ENCODE measurements at regions not wholly inside any gene's neighbourhood (a gene's known extent, or its start where the extent isn't known, plus 50 kb on each side); places are given as distances from the start of the nearest gene placed in this dataset.

- no peak for DNase-seq
These were observed 537.4 kb upstream of the MMS22L start for GRCh38 chr6:97820400-97820799.

GRCh38 chr6:97822632-97823031, 539.6 kb upstream of the MMS22L start:
- no peak for DNase-seq

DNA sequence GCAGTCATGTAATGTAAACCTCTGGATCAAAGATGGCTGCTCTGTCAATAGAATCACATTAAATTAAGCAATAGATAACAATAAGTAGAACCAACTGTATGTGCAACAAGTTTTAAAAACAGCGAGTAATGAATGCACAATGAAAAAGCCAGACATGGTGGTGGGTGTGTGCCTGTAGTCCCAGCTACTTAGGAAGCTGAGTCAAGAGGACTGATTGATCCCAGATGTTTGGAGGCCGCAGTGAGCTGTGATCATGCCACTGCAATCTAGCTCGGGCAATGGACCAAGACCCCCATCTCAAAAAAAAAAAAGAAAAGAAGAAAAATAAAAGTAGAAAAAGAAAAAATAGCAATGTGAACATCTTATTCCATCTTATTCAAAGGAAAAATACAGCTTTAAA, 558.7 kb upstream of the MMS22L start:
- DNase-seq = no peak

- DNase-seq = no peak
These were observed 559.5 kb upstream of the MMS22L start for GRCh38 chr6:97842521-97842920.

DNA sequence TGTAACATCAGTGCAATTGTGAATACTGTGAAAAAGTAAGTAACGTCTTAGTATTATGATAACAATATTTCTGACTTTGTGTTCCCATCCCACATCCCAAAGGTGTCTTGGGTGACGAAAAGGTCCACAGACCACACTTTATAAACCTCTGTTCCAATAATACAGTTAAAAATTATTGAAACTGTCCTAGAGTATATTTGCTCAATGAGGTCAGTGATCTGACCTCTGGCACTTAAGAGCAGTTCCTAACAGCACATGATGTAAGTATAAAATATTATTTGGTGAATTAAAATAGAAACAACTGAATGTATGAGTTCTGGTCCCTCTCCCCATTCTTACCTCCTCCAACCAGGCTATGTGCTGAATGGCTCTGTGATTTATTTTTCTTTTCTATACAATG, 566.4 kb upstream of the MMS22L start:
- no peak for DNase-seq

DNA sequence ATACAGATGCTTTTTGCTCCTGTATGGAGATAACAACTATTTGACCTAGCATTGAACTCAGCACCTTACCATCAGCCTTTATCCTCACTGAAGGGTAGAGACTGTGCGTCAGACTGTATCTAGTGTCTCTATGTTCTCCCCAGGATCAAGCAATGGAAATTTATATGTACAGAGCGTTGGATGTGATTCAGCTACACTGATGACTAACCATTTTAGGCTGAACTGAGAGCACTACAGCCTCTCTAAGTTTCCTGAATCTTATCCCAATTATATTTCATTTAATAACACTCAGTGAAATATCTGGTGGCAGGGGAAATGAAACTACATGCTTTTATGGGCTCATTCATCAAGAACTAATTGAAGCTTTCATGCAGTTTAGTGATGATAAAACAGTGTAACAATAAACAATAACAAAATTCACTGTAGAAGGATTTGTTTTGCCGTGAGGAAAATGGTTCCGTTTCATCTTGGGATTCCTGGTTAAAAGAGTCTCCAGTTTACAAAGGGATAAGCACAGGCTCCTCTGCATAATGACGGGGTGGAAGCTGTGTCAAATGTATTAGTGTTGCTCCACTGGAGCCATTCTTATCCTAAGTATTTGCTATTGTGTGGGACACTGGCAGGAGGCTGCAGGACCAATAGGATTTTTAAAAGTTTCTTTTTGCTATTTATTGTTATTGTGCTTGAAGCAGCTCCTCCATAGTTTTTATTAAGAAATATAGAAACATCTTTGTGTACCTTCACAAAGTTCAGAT, 567.6 kb upstream of the MMS22L start:
- no peak for DNase-seq

- no peak for DNase-seq
These were observed 580.7 kb upstream of the MMS22L start for GRCh38 chr6:97863697-97864096.

DNA sequence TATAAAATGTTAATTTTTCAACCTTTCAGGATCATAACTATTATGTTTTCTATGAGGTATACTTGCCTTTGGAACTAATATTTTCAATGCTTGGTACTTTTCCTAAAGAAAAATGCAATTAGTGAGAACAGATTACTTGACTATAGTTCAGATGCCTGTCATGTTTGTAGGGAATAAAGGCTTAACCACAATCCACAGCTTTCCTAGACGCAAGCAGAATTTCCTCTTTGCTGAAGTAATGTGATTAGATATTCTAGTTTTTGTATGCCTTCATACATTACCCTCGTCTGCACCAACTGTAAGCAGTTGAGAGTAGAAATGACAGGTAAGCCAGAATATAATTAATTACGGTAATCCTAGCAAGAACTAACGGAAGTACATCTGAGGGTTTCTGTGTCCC, 581.4 kb upstream of the MMS22L start:
- DNase-seq = no peak

GRCh38 chr6:97864826-97865225, 581.8 kb upstream of the MMS22L start:
- DNase-seq = no peak

GRCh38 chr6:97865612-97866011, 582.6 kb upstream of the MMS22L start:
- no peak for DNase-seq

DNA sequence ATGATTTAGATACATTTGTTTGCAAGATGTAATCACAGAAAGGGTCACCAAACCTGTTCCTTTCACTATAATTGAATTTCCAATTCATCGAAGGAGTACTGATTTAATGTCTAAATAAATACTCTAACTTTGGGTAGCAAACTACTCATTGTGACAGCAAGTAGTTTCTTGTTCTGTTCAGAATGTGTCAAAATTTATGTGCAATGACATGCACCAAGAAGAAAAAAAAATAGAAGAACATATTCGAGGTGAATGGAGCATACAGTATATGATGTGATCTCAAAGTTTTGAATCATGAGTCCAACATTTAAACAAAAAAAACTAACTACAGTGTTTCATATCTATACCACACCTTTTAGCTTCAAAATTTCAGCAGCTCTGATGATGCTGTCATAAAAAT, 583.6 kb upstream of the MMS22L start:
- DNase-seq = no peak

DNA sequence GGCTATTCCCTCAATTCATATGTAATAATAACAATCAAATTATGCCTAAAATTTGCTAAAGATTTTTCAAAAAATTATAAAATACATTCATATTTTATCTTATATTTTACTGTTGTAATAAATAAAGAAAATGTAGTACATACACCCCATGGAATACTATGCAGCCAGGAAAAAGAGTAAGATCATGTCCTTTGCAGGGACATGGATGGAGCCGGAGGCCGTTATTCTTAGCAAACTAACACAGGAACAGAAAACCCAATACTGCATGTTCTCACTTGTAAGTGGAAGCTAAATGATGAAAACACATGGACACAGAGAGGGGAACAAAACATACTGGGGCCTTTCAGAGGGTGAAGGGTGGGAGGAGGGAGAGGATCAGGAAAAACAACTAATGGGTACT, 584.2 kb upstream of the MMS22L start:
- DNase-seq = no peak

DNA sequence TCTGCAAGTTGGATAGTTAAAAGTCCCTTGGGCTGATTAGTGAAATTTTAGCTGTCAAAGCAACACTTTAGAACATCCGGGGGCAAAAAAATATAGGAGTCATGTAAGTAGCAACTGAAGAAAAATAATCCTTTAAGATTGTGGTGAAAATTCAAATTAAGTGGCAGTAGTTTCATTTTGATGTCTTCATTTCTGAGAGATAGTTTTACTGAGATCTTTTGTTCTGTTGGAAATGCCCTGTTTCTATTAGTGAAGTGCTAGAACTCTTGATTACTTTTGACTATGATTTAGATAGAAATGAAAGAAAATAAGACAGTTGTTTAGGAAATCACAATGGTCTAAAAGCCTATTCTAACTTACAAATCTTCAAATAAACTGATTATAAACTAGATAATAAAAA, 587.3 kb upstream of the MMS22L start:
- DNase-seq = no peak

DNA sequence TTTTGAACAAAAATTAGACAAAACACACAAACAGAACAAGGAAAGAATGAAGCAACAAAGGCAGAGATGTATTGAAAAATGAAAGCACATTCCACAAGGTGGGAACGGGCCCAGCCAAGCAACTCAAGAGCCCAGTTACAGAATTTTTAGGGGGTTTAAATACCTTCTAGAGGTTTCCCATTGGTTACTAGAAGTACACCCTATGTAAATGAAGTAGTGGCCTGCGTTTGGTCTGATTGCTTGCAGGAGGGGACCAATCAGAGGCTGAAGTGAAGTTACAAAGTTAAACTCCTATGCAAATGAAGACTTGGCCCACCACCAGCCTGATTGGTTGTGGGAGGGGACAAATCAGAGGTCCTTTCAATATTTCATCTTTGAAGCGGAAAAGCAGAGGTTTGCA, 593.7 kb upstream of the MMS22L start:
- no peak for DNase-seq

- DNase-seq = no peak
These were observed 599.7 kb upstream of the MMS22L start for GRCh38 chr6:97882755-97883154.

- DNase-seq = no peak
These were observed 602.3 kb upstream of the MMS22L start for GRCh38 chr6:97885325-97885724.

DNA sequence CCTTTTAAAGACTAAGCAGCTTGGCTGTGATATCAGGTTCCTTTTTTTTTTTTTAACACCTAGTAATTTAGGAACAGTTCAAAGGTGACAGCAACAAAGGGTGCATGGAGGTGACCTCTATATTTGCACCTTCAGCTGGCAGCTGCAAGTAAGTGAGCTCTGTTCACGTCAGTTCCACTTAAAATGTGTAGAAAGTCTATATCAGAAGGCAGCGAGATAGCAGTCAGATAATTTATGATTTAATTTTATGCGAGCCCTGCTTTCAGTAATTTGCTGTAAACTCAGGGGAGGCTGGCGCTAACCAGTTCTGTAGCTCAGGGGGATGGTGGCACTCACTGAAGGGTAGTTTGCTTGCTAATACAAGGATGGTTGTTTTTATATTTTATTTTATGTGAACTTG, 602.8 kb upstream of the MMS22L start:
- no peak for DNase-seq

DNA sequence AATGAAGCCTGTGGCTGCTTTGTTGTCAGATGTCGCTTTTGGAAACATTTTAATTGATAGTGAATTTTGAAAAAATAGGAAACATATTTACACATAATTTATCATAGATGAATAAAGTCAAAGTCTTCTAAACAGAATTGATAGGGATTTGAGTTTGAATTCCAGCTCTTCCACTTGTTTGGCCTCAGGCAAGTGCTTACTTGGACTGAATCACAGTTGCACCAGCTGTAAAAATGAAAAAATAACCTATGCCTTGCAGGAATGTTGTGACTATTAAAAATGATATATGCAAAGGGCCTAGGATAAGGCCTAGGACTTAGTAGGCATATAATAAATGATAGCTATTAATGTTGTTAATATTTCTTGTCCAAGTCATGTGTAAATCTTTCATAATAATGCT, 618.5 kb upstream of the MMS22L start:
- no peak for DNase-seq

- no peak for DNase-seq
These were observed 626.4 kb upstream of the MMS22L start for GRCh38 chr6:97909380-97909779.

GRCh38 chr6:97913721-97914120, 630.7 kb upstream of the MMS22L start:
- DNase-seq = no peak

GRCh38 chr6:97914912-97915311, 631.9 kb upstream of the MMS22L start:
- DNase-seq = no peak

- DNase-seq = no peak
These were observed 632.5 kb upstream of the MMS22L start for GRCh38 chr6:97915537-97915936.

DNA sequence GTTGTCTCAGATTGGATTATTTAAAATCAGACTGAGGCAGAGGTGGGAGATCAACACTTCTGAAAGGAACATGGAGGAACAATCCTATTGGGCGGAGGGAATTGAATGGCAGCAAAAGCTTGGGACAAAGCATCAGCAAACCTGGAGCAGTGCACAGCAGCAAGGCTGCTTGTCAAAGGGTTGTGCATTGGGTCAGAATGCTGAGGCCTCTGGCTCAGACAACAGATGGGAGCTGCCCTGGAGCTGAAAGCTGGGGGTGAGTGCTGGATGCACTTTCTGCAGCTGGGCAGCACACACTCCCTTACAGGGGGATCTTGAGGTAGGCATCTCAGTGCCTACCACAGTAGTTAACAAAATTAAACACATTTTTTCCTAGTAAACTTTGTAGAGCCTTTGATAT, 634.4 kb upstream of the MMS22L start:
- no peak for DNase-seq

- no peak for DNase-seq
These were observed 636.0 kb upstream of the MMS22L start for GRCh38 chr6:97919046-97919445.

DNA sequence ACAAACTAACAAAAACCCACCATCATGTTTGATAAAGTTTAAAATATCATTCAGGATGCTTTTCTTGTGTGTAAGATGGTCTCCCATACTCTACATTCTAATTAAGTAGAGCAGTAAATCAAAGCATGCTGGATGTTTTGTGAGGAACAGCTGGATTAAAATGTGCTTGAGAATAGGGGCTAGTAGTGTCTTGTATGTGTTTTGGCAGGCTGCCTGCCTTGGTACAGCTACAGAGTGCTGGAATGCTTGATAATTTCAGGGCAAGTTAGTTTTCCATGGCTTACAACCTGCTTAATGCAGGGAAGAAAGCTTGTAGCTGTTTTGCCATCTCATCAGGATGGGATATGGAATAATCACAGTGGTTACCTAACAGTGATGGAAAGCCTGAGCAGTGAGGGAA, 636.6 kb upstream of the MMS22L start:
- DNase-seq = no peak

DNA sequence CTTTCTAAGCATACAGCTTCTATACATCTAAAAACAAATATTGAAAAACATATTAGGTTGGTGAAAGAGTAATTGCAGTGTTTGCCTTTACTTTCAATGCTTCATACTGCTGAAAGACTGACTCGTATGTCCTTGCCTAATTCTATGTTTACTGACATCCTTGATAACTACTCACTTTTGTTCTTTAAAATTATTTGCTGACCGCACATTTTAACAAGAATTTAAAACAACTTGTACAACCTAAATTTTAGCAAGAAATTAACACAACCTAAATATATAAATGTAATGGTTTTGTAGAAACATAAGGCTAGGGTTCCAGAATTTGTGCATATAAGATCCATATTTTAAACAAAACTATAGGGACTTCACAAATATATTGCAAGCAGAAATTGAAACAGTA, 640.2 kb upstream of the MMS22L start:
- no peak for DNase-seq
